HG02588 (cell line): ENCODE measurements at regions not wholly inside any gene's neighbourhood (a gene's known extent, or its start where the extent isn't known, plus 50 kb on each side); places are given as distances from the start of the nearest gene placed in this dataset.
A peak's percentile ranks its signal among the peaks of the same experiment; 100 is the strongest.

Source experiments
- ATAC-seq: cut with Tn5 transposase; IDR thresholded peaks from one replicate; pipeline ENCODE4 v1.9.1; 2021; ENCODE audit warnings: mild to moderate bottlenecking, moderate library complexity; ENCODE audit not compliant: unreplicated experiment

- ATAC-seq = no peak
These were observed 314.6 kb upstream of the STT3B start for GRCh38 chr3:31218082-31218481.

GRCh38 chr3:31219131-31219843 is 313.4 kb upstream of the STT3B start:
- ATAC-seq = peak; percentile 48

GRCh38 chr3:31220431-31220830 is 312.3 kb upstream of the STT3B start:
- no peak for ATAC-seq

- ATAC-seq = no peak
These were observed 309.4 kb upstream of the STT3B start for GRCh38 chr3:31223278-31223677.

- no peak for ATAC-seq
These were observed 307.8 kb upstream of the STT3B start for GRCh38 chr3:31224936-31225335.

GRCh38 chr3:31225923-31226322 is 306.8 kb upstream of the STT3B start:
- ATAC-seq = no peak

- no peak for ATAC-seq
These were observed 306.4 kb upstream of the STT3B start for GRCh38 chr3:31226346-31226745.

- no peak for ATAC-seq
These were observed 305.6 kb upstream of the STT3B start for GRCh38 chr3:31227131-31227562.

GRCh38 chr3:31230425-31231223 is 302.1 kb upstream of the STT3B start:
- ATAC-seq = no peak

GRCh38 chr3:31232055-31233025 is 300.4 kb upstream of the STT3B start:
- ATAC-seq = no peak

- no peak for ATAC-seq
These were observed 298.6 kb upstream of the STT3B start for GRCh38 chr3:31234145-31234544.

- ATAC-seq = no peak
These were observed 297.5 kb upstream of the STT3B start for GRCh38 chr3:31235062-31235700.

- no peak for ATAC-seq
These were observed 294.8 kb upstream of the STT3B start for GRCh38 chr3:31237887-31238286.

- no peak for ATAC-seq
These were observed 292.7 kb upstream of the STT3B start for GRCh38 chr3:31240013-31240412.

- no peak for ATAC-seq
These were observed 292.3 kb upstream of the STT3B start for GRCh38 chr3:31240466-31240865.

- no peak for ATAC-seq
These were observed 291.9 kb upstream of the STT3B start for GRCh38 chr3:31240874-31241273.

- no peak for ATAC-seq
These were observed 291.2 kb upstream of the STT3B start for GRCh38 chr3:31241533-31241932.

- ATAC-seq = peak; percentile 91
These were observed 290.4 kb upstream of the STT3B start for GRCh38 chr3:31242026-31242960.
